GM12878 (cell line): ENCODE measurements at regions not wholly inside any gene's neighbourhood (a gene's known extent, or its start where the extent isn't known, plus 50 kb on each side); places are given as distances from the start of the nearest gene placed in this dataset.

Source experiments
- ATAC-seq: fragments of 200-7000 bp; cut with Tn5 transposase; 3 replicates; pipeline ENCODE4 v1.9.1; 2020; ENCODE audit warnings: mild to moderate bottlenecking, moderate library complexity
- BruUV-seq: library from RNA; stranded (reverse); fragments of 400-500 nt; replicated peaks from 2 replicates; lab custom pipeline; 2021; lab: Mats Ljungman, UMichigan
- CTCF ChIA-PET: fragments of 300-600 bp; sonication (Branson Sonifier 250); formaldehyde crosslinking; extraction: SDS; loops from one replicate; lab custom pipeline; 2021; ENCODE audit warnings: inconsistent platforms; lab: Yijun Ruan, JAX
- POLR2A ChIA-PET: fragments of 350-600 bp; formaldehyde crosslinking; extraction: SDS; loops from one replicate; lab custom pipeline; 2021; ENCODE audit warnings: inconsistent platforms; lab: Charles Lee
- RAD21 ChIA-PET: fragments of 300-600 bp; sonication (Branson Sonifier 250); formaldehyde crosslinking; loops from one replicate; lab custom pipeline; 2023; ENCODE audit warnings: antibody characterized with exemption; ENCODE audit not compliant: unreplicated experiment; lab: Charles Lee
- SMC1A ChIA-PET: fragments of 300-600 bp; sonication (Branson Sonifier 250); formaldehyde crosslinking; loops from one replicate; lab custom pipeline; 2023; ENCODE audit not compliant: unreplicated experiment, uncharacterized antibody; lab: Charles Lee
- DNase-seq: peaks from one replicate; pipeline ENCODE4 v3.0.0-alpha.2; 2011; ENCODE audit warnings: low read depth, low spot score
- FAIRE-seq: peaks from 3 replicates; lab custom pipeline; 2011; peaks lifted over from hg19 to GRCh38; lab: Jason Lieb, UNC
- H2AFZ ChIP-seq: 2 replicates; pipeline ENCODE4 v1.6.0; 2011; ENCODE audit warnings: low read depth, low read length, control low read depth; ENCODE audit not compliant: control insufficient read depth
- H3K27ac ChIP-seq: 2 replicates; pipeline ENCODE4 v1.5.1; 2011; ENCODE audit warnings: control low read depth; ENCODE audit not compliant: control insufficient read depth, insufficient read depth
- H3K27me3 ChIP-seq, 2 experiments: replicated peaks in 1 of 2; 2 replicates each; pipeline versions ENCODE4 v1.6.0 to v1.6.1; 2011; ENCODE audit warnings: low read length in 1 of 2; ENCODE audit not compliant: control insufficient read depth in 2 of 2, insufficient read depth in 2 of 2
- H3K36me3 ChIP-seq, 2 experiments: 2 replicates each; pipeline ENCODE4 v1.5.1; 2011; ENCODE audit warnings: low read length in 1 of 2; ENCODE audit not compliant: control insufficient read depth in 2 of 2, insufficient read depth in 2 of 2
- H3K4me1 ChIP-seq: 2 replicates; pipeline ENCODE4 v1.6.1; 2011; ENCODE audit warnings: mild to moderate bottlenecking, low read length, moderate library complexity, mixed read lengths; ENCODE audit not compliant: control insufficient read depth, insufficient read depth
- H3K4me2 ChIP-seq: 2 replicates; pipeline ENCODE4 v1.6.0; 2011; ENCODE audit warnings: control low read depth; ENCODE audit not compliant: control insufficient read depth, insufficient read depth
- H3K4me3 ChIP-seq: fragments of 200-600 bp; sonication (generic); 2 replicates; pipeline ENCODE4 v1.5.1; 2016
- H3K79me2 ChIP-seq: 2 replicates; pipeline ENCODE4 v1.6.0; 2011; ENCODE audit warnings: low read length; ENCODE audit not compliant: control insufficient read depth, insufficient read depth
- H3K9ac ChIP-seq: 2 replicates; pipeline ENCODE4 v1.8.0; 2011; ENCODE audit warnings: low read length, control low read depth, mixed read lengths; ENCODE audit not compliant: control insufficient read depth, insufficient read depth
- H3K9me3 ChIP-seq: replicated peaks from 3 replicates; pipeline ENCODE4 v1.5.1; 2011; ENCODE audit warnings: mild to moderate bottlenecking, low read length; ENCODE audit not compliant: control insufficient read depth, insufficient read depth
- H4K20me1 ChIP-seq: 2 replicates; pipeline ENCODE4 v1.6.0; 2011; ENCODE audit not compliant: control insufficient read depth, insufficient read depth
- ASH2L ChIP-seq: fragments of 300-600, 200-600 bp; sonication (generic); IDR thresholded peaks from 2 replicates; pipeline ENCODE4 v1.6.1; 2017; ENCODE audit warnings: low read depth, mild to moderate bottlenecking, borderline replicate concordance
- CHD4 ChIP-seq: fragments of 200-600 bp; sonication (generic); IDR thresholded peaks from 2 replicates; pipeline ENCODE4 v1.6.1; 2016; ENCODE audit warnings: mild to moderate bottlenecking
- DPF2 ChIP-seq: fragments of 450-650 bp; IDR thresholded peaks from 2 replicates; pipeline ENCODE4 v1.6.1; 2017; ENCODE audit warnings: mild to moderate bottlenecking
- EP300 ChIP-seq, 2 experiments: fragments of 150-350 bp in 1 of 2; IDR thresholded peaks; 2 replicates each; pipeline ENCODE4 v1.6.1; 2011 to 2012; ENCODE audit warnings: low read depth in 2 of 2, low read length in 2 of 2, borderline replicate concordance in 1 of 2, improper control_type of control experiment in 1 of 2, inconsistent platforms in 1 of 2; ENCODE audit not compliant: control insufficient read depth in 1 of 2
- EZH2 ChIP-seq: IDR thresholded peaks from 2 replicates; pipeline ENCODE4 v1.6.1; 2012; ENCODE audit warnings: low read depth, mild to moderate bottlenecking, control low read depth, inconsistent platforms, low read length, borderline replicate concordance; ENCODE audit not compliant: control insufficient read depth
- FOS ChIP-seq: IDR thresholded peaks from 3 replicates; pipeline ENCODE4 v1.6.1; 2011; ENCODE audit warnings: borderline replicate concordance; ENCODE audit not compliant: insufficient read length; ENCODE audit errors: extremely low read depth
- FOXM1 ChIP-seq: IDR thresholded peaks from 2 replicates; pipeline ENCODE4 v1.6.1; 2012; ENCODE audit warnings: low read depth, mild to moderate bottlenecking, inconsistent platforms, low read length, moderate library complexity
- HCFC1 ChIP-seq: fragments of 150-350 bp; IDR thresholded peaks from 2 replicates; pipeline ENCODE4 v1.6.1; 2014; ENCODE audit warnings: low read length
- HDAC6 ChIP-seq: fragments of 200-600 bp; sonication (generic); IDR thresholded peaks from one replicate; pipeline ENCODE4 v1.8.0; 2017; ENCODE audit warnings: antibody characterized with exemption; ENCODE audit not compliant: unreplicated experiment
- IKZF1 ChIP-seq: fragments of 450-650 bp; conservative IDR thresholded peaks from 2 replicates; pipeline ENCODE4 v1.6.1; 2017; ENCODE audit warnings: antibody characterized with exemption, mild to moderate bottlenecking
- IKZF2 ChIP-seq, 2 experiments: fragments of 450-650 bp; IDR thresholded peaks; 2 replicates each; pipeline ENCODE4 v1.6.1; 2017; ENCODE audit warnings: mild to moderate bottlenecking in 2 of 2, moderate library complexity in 2 of 2
- MTA2 ChIP-seq: fragments of 450-650 bp; IDR thresholded peaks from 2 replicates; pipeline ENCODE4 v1.6.1; 2016; ENCODE audit warnings: low read depth, mild to moderate bottlenecking, moderate library complexity
- MTA3 ChIP-seq: IDR thresholded peaks from 2 replicates; pipeline ENCODE4 v1.6.1; 2012; ENCODE audit warnings: low read length, inconsistent platforms, borderline replicate concordance
- MXI1 ChIP-seq: fragments of 150-350 bp; IDR thresholded peaks from 2 replicates; pipeline ENCODE4 v1.6.1; 2011; ENCODE audit warnings: low read depth, mild to moderate bottlenecking, inconsistent platforms, low read length, improper control_type of control experiment
- NR2C2 ChIP-seq: IDR thresholded peaks from 2 replicates; pipeline ENCODE4 v1.6.1; 2011; ENCODE audit warnings: borderline replicate concordance, low read depth; ENCODE audit not compliant: control insufficient read depth, insufficient read length
- NR2F1 ChIP-seq: fragments of 450-650 bp; conservative IDR thresholded peaks from 2 replicates; pipeline ENCODE4 v1.6.1; 2017; ENCODE audit warnings: mild to moderate bottlenecking
- POLR2AphosphoS5 ChIP-seq: IDR thresholded peaks from 2 replicates; pipeline ENCODE4 v1.6.1; 2011; ENCODE audit warnings: mild to moderate bottlenecking, low read length, inconsistent platforms
- RCOR1 ChIP-seq: conservative IDR thresholded peaks from 2 replicates; pipeline ENCODE4 v1.6.1; 2012; ENCODE audit warnings: low read depth, low read length, improper control_type of control experiment
- RELA ChIP-seq: fragments of 450-650 bp; IDR thresholded peaks from 2 replicates; pipeline ENCODE4 v1.8.0; 2014; ENCODE audit warnings: borderline replicate concordance; ENCODE audit not compliant: partially characterized antibody
- SIN3A ChIP-seq: IDR thresholded peaks from 2 replicates; pipeline ENCODE4 v1.6.1; 2012; ENCODE audit warnings: low read depth, low read length, improper control_type of control experiment
- SIX5 ChIP-seq: IDR thresholded peaks from 2 replicates; pipeline ENCODE4 v1.6.1; 2011; ENCODE audit warnings: mild to moderate bottlenecking, low read depth, low read length, moderate library complexity; ENCODE audit not compliant: severe bottlenecking
- SP1 ChIP-seq: IDR thresholded peaks from one replicate; pipeline ENCODE4 v1.6.1; 2011; ENCODE audit warnings: low read depth, low read length
- SPI1 ChIP-seq: IDR thresholded peaks from 2 replicates; pipeline ENCODE4 v1.6.1; 2011; ENCODE audit warnings: low read depth, mild to moderate bottlenecking, low read length, moderate library complexity, borderline replicate concordance; ENCODE audit not compliant: insufficient read depth
- STAT1 ChIP-seq: fragments of 450-650 bp; conservative IDR thresholded peaks from 2 replicates; pipeline ENCODE4 v1.6.1; 2014; ENCODE audit warnings: antibody characterized with exemption, mild to moderate bottlenecking
- STAT3 ChIP-seq: IDR thresholded peaks from 2 replicates; pipeline ENCODE4 v1.6.1; 2011; ENCODE audit warnings: low read depth, low read length, improper control_type of control experiment
- TCF7 ChIP-seq: IDR thresholded peaks from 2 replicates; pipeline ENCODE4 v1.6.1; 2014; ENCODE audit warnings: antibody characterized with exemption, borderline replicate concordance
- ZZZ3 ChIP-seq: IDR thresholded peaks from 2 replicates; pipeline ENCODE4 v1.6.1; 2011; ENCODE audit warnings: low read depth; ENCODE audit not compliant: control insufficient read depth, insufficient read length
- WGBS: methylation state at CpG from one replicate; pipeline ENCODE4 v1.1.6; 2016; ENCODE audit warnings: low lambda C conversion rate; ENCODE audit not compliant: insufficient replicate concordance, insufficient coverage; ENCODE audit errors: missing lambda C conversion rate; 5-methylcytosine and 5-hydroxymethylcytosine counted together
- in situ Hi-C: fragments of 300-500 bp; cut with MboI; formaldehyde crosslinking; loops from 9 replicates; pipeline ENCODE4 v1.14.3; 2018; ENCODE audit warnings: mixed read lengths
- intact Hi-C: fragments of 100-400 bp; cut with micrococcal nuclease; formaldehyde crosslinking; loops from one replicate; pipeline ENCODE4 v1.14.2; 2022; ENCODE audit not compliant: unreplicated experiment
- TF ChIP-seq, protein P1 (sequence below): fragments of 450-650 bp; IDR thresholded peaks from 2 replicates; pipeline ENCODE4 v1.6.1; 2017; ENCODE audit warnings: mild to moderate bottlenecking, low read depth, inconsistent platforms; ENCODE audit not compliant: poor library complexity, severe bottlenecking

GRCh38 chr3:117306299-117306698, 596.7 kb downstream of the TUSC7 start:
- RAD21 ChIA-PET: no interaction called here
- POLR2A ChIA-PET: no interaction called here

DNA sequence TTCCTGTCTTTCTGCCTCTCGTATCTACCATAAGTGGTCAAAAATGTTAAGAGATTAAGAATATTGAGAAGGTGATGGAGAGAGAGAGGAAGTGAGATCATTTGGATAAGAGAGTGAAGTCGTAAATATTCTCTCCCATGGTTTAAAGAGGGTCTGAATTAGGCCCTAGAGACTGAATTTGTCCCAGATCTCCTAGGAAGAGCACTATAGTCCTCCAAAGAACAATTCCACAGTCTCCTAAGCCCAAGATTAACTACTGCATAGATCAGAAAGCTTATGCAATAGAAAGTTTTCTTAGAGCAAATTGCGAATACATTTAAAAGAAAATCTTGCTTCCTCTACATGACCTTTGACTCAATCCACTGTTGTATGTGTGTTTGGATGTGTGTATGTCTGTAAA, 598.8 kb downstream of the TUSC7 start:
- intact Hi-C loops: no loop called here
- Histone ChIP-seq H2AFZ (no peak overlapping the region), H3K4me3 (no peak overlapping the region), H3K9me3 (no peaks in the 10 kb centered on the region), H3K36me3 (no peaks in the 10 kb centered on the region), H3K4me2 (no peak overlapping the region), H3K9ac (no peak overlapping the region), H3K27ac (no peak overlapping the region), H3K27me3 (no peaks in the 10 kb centered on the region; a peak in 1 of 4 replicates), H4K20me1 (no peaks in the 10 kb centered on the region), H3K4me1 (no peaks in the 10 kb centered on the region), H3K79me2 (no peaks in the 10 kb centered on the region)
- in situ Hi-C loops: no loop called here
- FAIRE-seq: no peak
- no peak for DNase-seq
- no TSS peak for BruUV-seq
- ChIA-PET RAD21 (no interaction called here), CTCF (interaction anchor here (1.0 kb wide), 1 partner anchor 30 kb away, joined by 4 read pairs; no protein-coding TSS in a partner anchor), POLR2A (no interaction called here), SMC1A (interaction anchor here (0.6 to 1.0 kb wide), 3 partner anchors 9 to 597 kb away, joined by 3 read pairs; no protein-coding TSS in a partner anchor)
- ATAC-seq: no peak
- WGBS: 15% methylated on average over 3 of the region's 3 CpGs
- TF ChIP-seq HCFC1 (no peak), STAT1 (no peak), NR2C2 (no peak), SIX5 (no peak), RCOR1 (no peak), MTA3 (no peak), CHD4 (no peak), ASH2L (no peak), ZZZ3 (no peak), SP1 (no peak), RELA (no peak)
- TF ChIP-seq, protein P1, sequence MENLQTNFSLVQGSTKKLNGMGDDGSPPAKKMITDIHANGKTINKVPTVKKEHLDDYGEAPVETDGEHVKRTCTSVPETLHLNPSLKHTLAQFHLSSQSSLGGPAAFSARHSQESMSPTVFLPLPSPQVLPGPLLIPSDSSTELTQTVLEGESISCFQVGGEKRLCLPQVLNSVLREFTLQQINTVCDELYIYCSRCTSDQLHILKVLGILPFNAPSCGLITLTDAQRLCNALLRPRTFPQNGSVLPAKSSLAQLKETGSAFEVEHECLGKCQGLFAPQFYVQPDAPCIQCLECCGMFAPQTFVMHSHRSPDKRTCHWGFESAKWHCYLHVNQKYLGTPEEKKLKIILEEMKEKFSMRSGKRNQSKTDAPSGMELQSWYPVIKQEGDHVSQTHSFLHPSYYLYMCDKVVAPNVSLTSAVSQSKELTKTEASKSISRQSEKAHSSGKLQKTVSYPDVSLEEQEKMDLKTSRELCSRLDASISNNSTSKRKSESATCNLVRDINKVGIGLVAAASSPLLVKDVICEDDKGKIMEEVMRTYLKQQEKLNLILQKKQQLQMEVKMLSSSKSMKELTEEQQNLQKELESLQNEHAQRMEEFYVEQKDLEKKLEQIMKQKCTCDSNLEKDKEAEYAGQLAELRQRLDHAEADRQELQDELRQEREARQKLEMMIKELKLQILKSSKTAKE: no peak

More at GRCh38 chr3:117306299-117306698, 596.7 kb downstream of the TUSC7 start:
- H3K79me2 ChIP-seq: no peaks in the 10 kb centered on the region
- FAIRE-seq (no peak), DNase-seq (peak; percentile 5), ATAC-seq (peak; percentile 94)
- no peak overlapping the region for H3K9ac ChIP-seq
- BruUV-seq: no TSS peak
- WGBS: 0% methylated on average over 1 of the region's 1 CpG
- in situ Hi-C loops: no loop called here
- no peaks in the 10 kb centered on the region for H4K20me1 ChIP-seq
- no peaks in the 10 kb centered on the region for H3K4me1 ChIP-seq
- no peak overlapping the region for H3K27ac ChIP-seq
- intact Hi-C loops: no loop called here
- ChIA-PET CTCF (no interaction called here), SMC1A (no interaction called here)
- no peak overlapping the region for H2AFZ ChIP-seq
- no peak overlapping the region for H3K4me3 ChIP-seq
- H3K4me2 ChIP-seq: no peak overlapping the region
- no peaks in the 10 kb centered on the region for H3K9me3 ChIP-seq
- TF ChIP-seq IKZF1 (peak; percentile 30; the same call in 1 of the 2 replicates), MTA2 (peak; percentile 24; the same call in 1 of the 2 replicates), DPF2 (peak; percentile 29; the same call in 1 of the 2 replicates), TCF7 (no peak), SPI1 (peak; percentile 56), FOS (no peak), FOXM1 (no peak), STAT1 (no peak), SIN3A (no peak), EZH2 (no peak), EP300 (IDR thresholded peaks at IDR 0.05; ENCODE audit: borderline replicate concordance in 1 of 2, control insufficient read depth in 1 of 2, low read depth in 2 of 2, low read length in 2 of 2) (peak in 1 of 2 experiments; percentile 14; a peak in 1 of 4 replicates), IKZF2 (IDR thresholded peaks at IDR 0.05) (peak in 1 of 2 experiments; percentile 33; a peak in 2 of 4 replicates), NR2F1 (peak; percentile 56), STAT3 (no peak), POLR2AphosphoS5 (no peak), MXI1 (no peak), HDAC6 (no peak)
- no peaks in the 10 kb centered on the region for H3K36me3 ChIP-seq
- H3K27me3 ChIP-seq: no peaks in the 10 kb centered on the region
